Sciatic nerve (tissue), 2 donors: ENCODE measurements at regions not wholly inside any gene's neighbourhood (a gene's known extent, or its start where the extent isn't known, plus 50 kb on each side); places are given as distances from the start of the nearest gene placed in this dataset.
A peak's percentile ranks its signal among the peaks of the same experiment; 100 is the strongest.

Source experiments
- ATAC-seq: fragments of 200-7000 bp; cut with Tn5 transposase; one replicate; pipeline ENCODE4 v1.9.1; 2020; ENCODE audit warnings: mild to moderate bottlenecking, moderate library complexity
- DNase-seq: peaks from one replicate; pipeline ENCODE4 v3.0.0-alpha.2; 2020; ENCODE audit warnings: low spot score
- intact Hi-C: fragments of 100-400 bp; cut with DNase I; formaldehyde crosslinking; loops from one replicate; pipeline ENCODE4 v1.14.2; 2022
- donor health status: DM: no; HTN: no; CAD: no.
- donor health status: DM: no; HTN: no; CAD: no.

GRCh38 chrX:6812087-6812486, 277.2 kb upstream of the VCX3A start:
- intact Hi-C loops, result no loop called here
- no peak for ATAC-seq
- DNase-seq, result no peak

- intact Hi-C loops, result no loop called here
- no peak for DNase-seq
- no peak for ATAC-seq
These were observed 275.9 kb upstream of the VCX3A start for GRCh38 chrX:6810776-6811175.

- no peak for ATAC-seq
- no peak for DNase-seq
- intact Hi-C loops, result no loop called here
These were observed 268.7 kb upstream of the VCX3A start for GRCh38 chrX:6803607-6804006.

- intact Hi-C loops, result no loop called here
- DNase-seq (no peak), ATAC-seq (no peak)
These were observed 258.1 kb upstream of the VCX3A start for GRCh38 chrX:6793000-6793399.

- no peak for DNase-seq
- intact Hi-C loops, result no loop called here
- no peak for ATAC-seq
These were observed 249.0 kb upstream of the VCX3A start for GRCh38 chrX:6783912-6784311.

GRCh38 chrX:6782831-6783230, 247.9 kb upstream of the VCX3A start:
- ATAC-seq (no peak), DNase-seq (no peak)
- intact Hi-C loops, result no loop called here

- no peak for DNase-seq
- ATAC-seq, result peak; percentile 32
- intact Hi-C loops, result no loop called here
These were observed 243.9 kb upstream of the VCX3A start for GRCh38 chrX:6778544-6779503.

GRCh38 chrX:6777238-6778002, 242.5 kb upstream of the VCX3A start:
- DNase-seq, result no peak
- ATAC-seq, result no peak
- intact Hi-C loops, result no loop called here

GRCh38 chrX:6770936-6771335, 236.0 kb upstream of the VCX3A start:
- intact Hi-C loops, result no loop called here
- no peak for DNase-seq

GRCh38 chrX:6768881-6769280, 234.0 kb upstream of the VCX3A start:
- DNase-seq, result no peak
- no peak for ATAC-seq
- intact Hi-C loops, result no loop called here

More at GRCh38 chrX:6770936-6771335, 236.0 kb upstream of the VCX3A start:
- ATAC-seq, result no peak

GRCh38 chrX:6761251-6761650, 226.3 kb upstream of the VCX3A start:
- intact Hi-C loops, result no loop called here
- no peak for DNase-seq
- ATAC-seq, result no peak

- ATAC-seq, result no peak
- no peak for DNase-seq
- intact Hi-C loops, result no loop called here
These were observed 224.9 kb upstream of the VCX3A start for GRCh38 chrX:6759655-6760375.

- DNase-seq (no peak), ATAC-seq (no peak)
- intact Hi-C loops, result no loop called here
These were observed 223.3 kb upstream of the VCX3A start for GRCh38 chrX:6758234-6758633.

GRCh38 chrX:6757631-6758030, 222.7 kb upstream of the VCX3A start:
- intact Hi-C loops, result no loop called here
- DNase-seq (no peak), ATAC-seq (no peak)

GRCh38 chrX:6748595-6748994, 213.7 kb upstream of the VCX3A start:
- DNase-seq, result no peak
- intact Hi-C loops, result no loop called here
- ATAC-seq, result no peak

GRCh38 chrX:6738518-6739470, 203.9 kb upstream of the VCX3A start:
- DNase-seq (no peak), ATAC-seq (no peak)
- intact Hi-C loops, result no loop called here

GRCh38 chrX:6734844-6735634, 200.1 kb upstream of the VCX3A start:
- ATAC-seq (no peak), DNase-seq (no peak)
- intact Hi-C loops, result no loop called here

GRCh38 chrX:6732101-6732500, 197.2 kb upstream of the VCX3A start:
- DNase-seq (no peak), ATAC-seq (no peak)
- intact Hi-C loops, result no loop called here
